AG04449 (cell line): ENCODE measurements at regions not wholly inside any gene's neighbourhood (a gene's known extent, or its start where the extent isn't known, plus 50 kb on each side); places are given as distances from the start of the nearest gene placed in this dataset.
"Not testable (repeated sequence)": the region's sequence is repeated elsewhere in the genome, so short reads cannot be mapped to it uniquely, and the experiment has no call there.

Experiments
- CTCF ChIA-PET: fragments of 350-600 bp; formaldehyde crosslinking; extraction: SDS; loops from one replicate; lab custom pipeline; 2021; ENCODE audit warnings: antibody characterized with exemption; lab: Yijun Ruan, JAX
- POLR2A ChIA-PET: fragments of 400-600, 350-600 bp; formaldehyde crosslinking; extraction: SDS; loops from one replicate; lab custom pipeline; 2020; ENCODE audit warnings: antibody characterized with exemption, inconsistent platforms; lab: Yijun Ruan, JAX
- DNase-seq: peaks from one replicate; pipeline ENCODE4 v3.0.0-alpha.2; 2010; ENCODE audit warnings: low read depth, low spot score
- H3K4me3 ChIP-seq: 2 replicates; pipeline ENCODE4 v1.5.1; 2011; ENCODE audit warnings: low read depth, mild to moderate bottlenecking, control low read depth, low read length
- CTCF ChIP-seq: IDR thresholded peaks from one replicate; pipeline ENCODE4 v1.5.1; 2011; ENCODE audit warnings: mild to moderate bottlenecking, moderate library complexity, low read length, control low read depth, inconsistent platforms; ENCODE audit not compliant: insufficient read depth; ENCODE audit errors: missing control alignments

DNA sequence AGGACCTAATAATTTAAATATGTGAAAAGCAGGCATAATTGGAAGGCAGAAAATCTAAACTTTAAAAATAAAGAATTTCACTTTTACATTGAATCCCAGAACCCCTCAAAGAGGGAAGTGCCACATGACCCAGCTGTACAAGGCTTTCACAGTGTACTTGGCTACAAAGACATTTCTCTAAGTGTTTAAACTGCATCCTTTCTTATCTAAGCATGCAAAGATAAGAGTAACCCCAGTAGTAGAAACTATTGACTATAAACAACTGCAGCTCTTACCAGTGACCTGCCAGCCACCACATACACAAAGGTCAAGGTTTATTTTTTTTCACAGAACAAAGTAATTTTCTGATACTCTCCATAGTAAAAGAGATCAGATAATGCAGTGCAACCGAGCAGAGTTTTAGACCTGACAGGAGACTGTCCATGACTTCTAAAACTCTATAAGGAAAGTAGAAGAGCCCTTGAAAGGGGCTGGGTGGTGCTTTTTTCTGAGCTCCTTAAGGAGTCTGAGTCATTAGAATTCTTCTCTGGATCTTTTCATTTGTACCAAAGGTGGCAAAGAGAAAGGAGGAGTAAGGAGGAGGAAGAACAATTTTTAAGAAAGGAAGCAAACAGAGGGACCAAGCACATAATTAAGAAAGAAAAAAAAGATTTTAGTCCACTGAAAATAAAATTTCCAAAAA is 750.6 kb downstream of the PRIM2 start:
- H3K4me3 ChIP-seq, CTCF ChIA-PET, POLR2A ChIA-PET, DNase-seq: not testable (repeated sequence)

DNA sequence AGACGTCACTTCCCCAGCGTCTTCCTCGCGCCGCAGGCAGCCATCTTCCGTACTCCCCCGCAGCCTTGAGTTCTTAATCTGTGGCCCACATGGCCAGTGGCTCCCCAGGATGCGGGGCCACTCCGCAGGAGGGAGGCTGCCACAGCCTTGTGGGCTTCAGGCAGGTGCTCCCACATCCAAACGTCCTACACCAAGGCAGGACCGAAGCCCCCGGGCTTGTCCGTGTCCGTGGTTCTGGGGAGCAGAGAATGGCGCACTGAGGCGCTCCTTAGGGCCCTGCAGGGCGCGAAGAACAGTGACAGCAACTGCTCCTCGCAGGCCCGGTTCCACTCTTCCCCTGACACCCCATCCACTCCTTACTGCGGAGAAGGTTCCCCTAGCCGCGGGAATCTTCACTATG is 755.8 kb downstream of the PRIM2 start:
- ChIA-PET CTCF (no interaction called here), POLR2A (no interaction called here)
- no peak for TF ChIP-seq CTCF
- no peak for DNase-seq
- H3K4me3 ChIP-seq: no peak overlapping the region

DNA sequence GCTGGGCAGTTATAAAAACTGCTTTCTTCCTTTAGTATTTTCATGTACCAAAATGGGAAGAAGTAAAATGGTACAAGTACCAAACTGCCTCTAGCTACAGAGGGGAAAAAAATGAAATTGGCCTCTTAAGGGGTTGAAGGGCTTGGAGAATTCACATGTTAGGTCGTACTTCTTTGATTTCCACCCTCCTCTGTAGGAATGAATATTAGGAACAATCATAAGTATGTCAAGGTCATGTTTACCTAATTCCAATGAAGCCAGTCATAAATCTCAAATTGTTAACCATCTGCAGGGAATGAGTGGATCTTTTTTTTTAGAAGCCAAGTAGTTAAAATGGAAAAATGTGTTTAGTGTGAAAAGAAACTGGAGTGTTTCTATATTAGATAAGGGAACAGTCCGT is 772.6 kb downstream of the PRIM2 start:
- CTCF ChIA-PET, POLR2A ChIA-PET, DNase-seq, H3K4me3 ChIP-seq: not testable (repeated sequence)

DNA sequence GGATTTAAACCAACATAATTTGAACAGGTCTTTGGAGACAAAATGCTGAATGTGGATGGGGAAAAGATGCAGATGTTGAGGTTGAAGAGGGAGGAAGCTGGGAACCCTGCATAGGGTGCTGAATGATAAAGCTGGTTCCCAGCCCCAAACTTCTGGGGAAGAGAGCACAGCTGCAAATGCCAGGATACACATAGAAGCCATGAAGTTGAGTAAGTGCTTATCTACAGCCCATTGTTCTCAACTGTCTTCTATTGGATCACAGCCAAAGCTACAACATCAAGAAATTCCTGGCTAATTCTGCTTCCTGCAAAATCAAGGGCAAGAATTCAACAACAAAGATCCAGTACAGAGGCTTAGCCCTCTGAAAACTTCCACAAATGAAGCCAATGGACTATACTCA is 779.8 kb downstream of the PRIM2 start:
- POLR2A ChIA-PET, DNase-seq, CTCF ChIA-PET, H3K4me3 ChIP-seq: not testable (repeated sequence)

DNA sequence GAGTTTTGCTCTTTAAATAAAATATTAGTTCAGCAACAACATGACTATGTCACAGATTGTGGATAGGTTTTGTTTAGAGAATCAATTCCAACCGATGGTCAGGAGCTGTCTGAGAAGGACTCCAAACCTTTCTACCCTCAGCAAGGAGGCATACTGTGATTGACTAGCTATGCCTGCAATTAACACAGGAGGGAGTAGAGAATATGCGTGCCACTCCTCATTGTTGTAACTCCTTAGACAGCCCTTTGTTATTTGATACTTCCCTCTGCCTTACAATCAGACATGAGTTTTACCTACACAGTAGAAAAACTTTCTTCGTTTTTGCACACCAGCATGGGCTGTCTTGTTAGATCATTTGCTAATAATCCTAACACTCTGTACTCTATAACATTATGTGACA is 796.5 kb downstream of the PRIM2 start:
- no peak overlapping the region for H3K4me3 ChIP-seq
- POLR2A ChIA-PET: no interaction called here
- CTCF ChIA-PET: no interaction called here
- DNase-seq: no peak
- TF ChIP-seq CTCF: no peak

- DNase-seq, CTCF ChIA-PET, H3K4me3 ChIP-seq, POLR2A ChIA-PET: not testable (repeated sequence)
Measured at GRCh38 chr6:58117162-58117561, 799.7 kb downstream of the PRIM2 start.

DNA sequence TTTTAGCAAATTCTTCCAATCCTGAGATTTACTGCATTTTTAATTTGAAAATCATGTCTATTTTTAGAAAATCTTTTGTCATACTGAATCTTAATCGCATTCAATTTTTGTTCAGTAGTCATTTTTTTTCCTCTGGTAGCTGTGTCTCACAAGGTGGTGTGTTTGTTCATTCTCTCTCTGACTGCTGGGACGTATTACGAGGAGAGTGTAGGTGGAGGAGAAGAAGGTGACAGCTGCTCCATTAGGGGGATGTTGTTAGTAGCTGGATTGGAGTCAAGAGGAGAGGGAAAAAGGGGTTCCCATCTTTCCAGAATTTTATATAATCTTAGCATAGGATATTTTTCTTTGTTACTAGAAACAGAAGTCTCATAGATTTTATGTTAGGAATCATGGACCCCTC is 804.2 kb downstream of the PRIM2 start:
- DNase-seq, H3K4me3 ChIP-seq, CTCF ChIA-PET, POLR2A ChIA-PET: not testable (repeated sequence)

GRCh38 chr6:58123770-58124169 is 806.3 kb downstream of the PRIM2 start:
- POLR2A ChIA-PET, CTCF ChIA-PET: not testable (repeated sequence)

GRCh38 chr6:58128549-58128948 is 811.1 kb downstream of the PRIM2 start:
- POLR2A ChIA-PET, H3K4me3 ChIP-seq, CTCF ChIA-PET, DNase-seq: not testable (repeated sequence)

More at GRCh38 chr6:58123770-58124169, 806.3 kb downstream of the PRIM2 start:
- DNase-seq, H3K4me3 ChIP-seq: not testable (repeated sequence)

DNA sequence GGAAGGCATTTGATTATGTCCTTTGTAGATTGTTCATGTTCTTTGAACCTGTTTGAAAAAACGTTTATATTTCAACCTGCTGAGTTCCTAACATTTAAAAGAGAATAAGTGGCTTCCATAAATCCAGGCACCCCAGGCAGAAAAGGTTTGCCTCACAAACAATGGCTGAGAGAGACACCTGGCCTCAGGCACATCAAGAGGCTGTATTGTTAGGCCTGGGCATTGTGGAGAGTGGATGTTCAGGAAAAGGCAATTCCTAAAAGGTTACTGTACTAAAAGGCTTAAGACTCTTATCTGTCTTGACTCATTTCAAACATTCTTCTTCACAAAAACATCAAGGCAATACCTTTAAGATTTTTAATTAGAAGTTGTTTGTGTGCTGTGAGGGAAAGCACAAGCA is 811.7 kb downstream of the PRIM2 start:
- CTCF ChIA-PET, H3K4me3 ChIP-seq, POLR2A ChIA-PET, DNase-seq: not testable (repeated sequence)

DNA sequence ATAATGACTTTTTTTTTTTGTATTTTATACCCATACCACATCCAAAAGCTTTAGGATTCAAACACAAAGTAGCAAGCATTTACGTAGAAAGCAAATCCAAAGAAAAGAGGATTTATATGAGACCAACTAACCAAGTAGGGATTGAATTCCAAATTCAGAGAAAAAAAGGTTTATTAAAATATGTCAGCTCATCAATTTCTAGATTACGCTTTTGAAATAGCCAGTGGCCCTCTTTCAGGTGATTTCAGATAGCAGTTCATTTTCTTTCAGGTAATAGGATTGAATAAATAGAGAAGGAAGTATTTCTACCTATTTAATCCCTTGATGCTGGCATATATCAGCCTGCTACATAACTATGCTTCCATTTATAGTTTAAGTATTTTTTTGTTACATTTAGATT is 822.3 kb downstream of the PRIM2 start:
- CTCF ChIA-PET: not testable (repeated sequence)

DNA sequence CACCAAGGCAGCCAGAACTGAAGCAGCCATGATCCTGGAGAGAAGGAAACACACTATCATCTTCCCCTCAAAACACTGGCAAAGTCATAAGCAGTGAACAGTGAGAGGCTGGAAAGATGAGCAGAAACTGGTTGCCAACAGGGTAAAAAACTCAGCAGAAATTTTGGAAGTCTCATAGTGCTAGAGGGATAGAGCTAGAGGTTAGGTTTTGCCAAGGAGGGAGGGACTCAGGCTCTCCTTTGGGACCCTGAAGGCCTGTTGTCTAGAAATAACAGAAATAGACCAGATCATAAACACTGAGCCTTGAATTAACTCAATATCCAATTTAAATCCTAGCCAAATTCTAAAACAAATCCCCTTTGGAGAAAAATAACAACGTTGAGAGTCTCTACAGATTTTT is 853.6 kb downstream of the PRIM2 start:
- POLR2A ChIA-PET, CTCF ChIA-PET: not testable (repeated sequence)

More for the DNA sequence above, 822.3 kb downstream of the PRIM2 start:
- DNase-seq, POLR2A ChIA-PET, H3K4me3 ChIP-seq: not testable (repeated sequence)

GRCh38 chr6:58181557-58182065 is 864.2 kb downstream of the PRIM2 start:
- DNase-seq, CTCF ChIA-PET, POLR2A ChIA-PET, H3K4me3 ChIP-seq: not testable (repeated sequence)

More for the DNA sequence above, 853.6 kb downstream of the PRIM2 start:
- DNase-seq, H3K4me3 ChIP-seq: not testable (repeated sequence)

- CTCF ChIA-PET: not testable (repeated sequence)
Measured at GRCh38 chr6:58185300-58185699, 867.9 kb downstream of the PRIM2 start.

GRCh38 chr6:58193209-58193608 is 875.8 kb downstream of the PRIM2 start:
- CTCF ChIA-PET: not testable (repeated sequence)

More at GRCh38 chr6:58185300-58185699, 867.9 kb downstream of the PRIM2 start:
- H3K4me3 ChIP-seq, POLR2A ChIA-PET, DNase-seq: not testable (repeated sequence)

More at GRCh38 chr6:58193209-58193608, 875.8 kb downstream of the PRIM2 start:
- DNase-seq, POLR2A ChIA-PET, H3K4me3 ChIP-seq: not testable (repeated sequence)
